ENCODE measurements at regions not wholly inside any gene's neighbourhood (a gene's known extent, or its start where the extent isn't known, plus 50 kb on each side); places are given as distances from the start of the nearest gene placed in this dataset.

DNA sequence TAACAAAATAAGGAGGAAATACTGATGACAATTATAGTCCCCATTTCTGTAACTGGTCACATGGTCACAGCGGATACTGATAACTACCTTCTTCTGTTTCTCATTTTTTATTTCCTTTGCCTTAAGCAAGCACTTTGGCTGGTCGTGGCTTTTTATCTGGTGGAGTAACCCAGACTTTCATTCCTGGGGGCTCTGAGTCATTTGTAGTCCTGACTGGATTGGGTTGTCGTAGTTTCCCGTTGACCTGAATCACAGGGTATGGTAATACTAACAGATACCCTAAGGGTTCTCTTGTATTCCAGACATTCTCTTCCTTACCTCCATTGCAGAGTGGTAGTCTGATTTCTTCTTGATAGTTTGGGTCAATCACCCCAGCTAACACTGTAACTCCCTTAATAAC, 500.3 kb upstream of the ADGRB3 start:
- FAIRE-seq (no peak), DNase-seq (ENCODE audit: low read depth in 1 of 2, low spot score in 2 of 2) (no peak)
- Histone ChIP-seq H2AFZ (ENCODE audit: low read length) (no peak overlapping the region), H3K27me3 (replicated peaks in 1 of 4; ENCODE audit: control insufficient read depth in 3 of 4, extremely low read depth in 1 of 4, insufficient read depth in 3 of 4, low read length in 3 of 4) (no peaks in the 10 kb centered on the region), H2BK12ac (ENCODE audit: low read depth, low read length) (no peak overlapping the region), H2BK5ac (ENCODE audit: low read depth, low read length) (no peak overlapping the region), H2AK5ac (ENCODE audit: low read depth, low read length) (no peak overlapping the region), H3K9me3 (ENCODE audit: insufficient read depth in 2 of 2, low read depth in 1 of 2, low read length in 1 of 2) (peaks cover 0 to 4% of the 10 kb centered on the region in 2 experiments; a peak in 1 of 4 replicates), H4K91ac (replicated peaks; ENCODE audit: insufficient read length, low read length) (no peak overlapping the region), H3K4me2 (ENCODE audit: insufficient read depth in 1 of 2, low read depth in 2 of 2, low read length in 2 of 2) (no peak overlapping the region), H3K56ac (replicated peaks; ENCODE audit: insufficient read length, low read depth, low read length) (no peak overlapping the region), H3K79me2 (ENCODE audit: control insufficient read depth in 1 of 2, insufficient read depth in 2 of 2, low read length in 2 of 2) (no peaks in the 10 kb centered on the region), H3K27ac (ENCODE audit: low read depth, low read length) (no peak overlapping the region), H4K5ac (ENCODE audit: insufficient read length, low read depth, low read length) (no peak overlapping the region), H3K23ac (ENCODE audit: insufficient read length) (no peak overlapping the region), H4K8ac (ENCODE audit: extremely low read depth, insufficient read depth, low read length) (no peak overlapping the region), H3K23me2 (ENCODE audit: low read depth, low read length) (no peaks in the 10 kb centered on the region), H3K4ac (replicated peaks; ENCODE audit: insufficient read length, low read depth, low read length) (no peak overlapping the region), H3K4me1 (replicated peaks in 1 of 4; ENCODE audit: control insufficient read depth in 3 of 4, insufficient read depth in 4 of 4, low read length in 3 of 4) (peaks cover 0 to 7% (median 5%) of the 10 kb centered on the region in 4 experiments; a peak in 3 of 7 replicates), H2BK120ac (replicated peaks; ENCODE audit: low read depth, low read length) (no peak overlapping the region), H3K18ac (ENCODE audit: extremely low read depth, low read length) (no peak overlapping the region), H2BK20ac (ENCODE audit: low read length) (no peak overlapping the region), H3K4me3 (ENCODE audit: extremely low read depth in 1 of 4, insufficient read depth in 2 of 4, low read depth in 3 of 4, low read length in 4 of 4) (no peak overlapping the region), H3K14ac (ENCODE audit: insufficient read length) (no peak overlapping the region), H4K20me1 (replicated peaks in 1 of 2; ENCODE audit: control insufficient read depth in 1 of 2, insufficient read depth in 2 of 2, low read length in 2 of 2) (no peaks in the 10 kb centered on the region), H3K36me3 (ENCODE audit: control insufficient read depth in 2 of 4, insufficient read depth in 4 of 4, low read length in 3 of 4) (no peaks in the 10 kb centered on the region), H3K79me1 (ENCODE audit: low read depth, low read length) (no peaks in the 10 kb centered on the region), H3K9ac (replicated peaks in 1 of 4; ENCODE audit: extremely low read depth in 1 of 4, low read depth in 3 of 4, low read length in 3 of 4) (no peak overlapping the region), H2BK15ac (ENCODE audit: low read length) (no peak overlapping the region)
- CTCF ChIA-PET (ENCODE audit: partially characterized antibody): no interaction called here
- POLR2A ChIA-PET (ENCODE audit: partially characterized antibody): no interaction called here
- WGBS, 2 experiments (ENCODE audit: extremely low coverage in 1 of 2, insufficient coverage in 1 of 2, insufficient read length in 1 of 2, insufficient replicate concordance in 2 of 2, low coverage in 1 of 2, low lambda C conversion rate in 2 of 2, missing lambda C conversion rate in 1 of 2): 92% methylated on average over 4 of the region's 4 CpGs; no CpG with 5 or more reads in 1 of the 2 experiments
- TF ChIP-seq, protein P1, sequence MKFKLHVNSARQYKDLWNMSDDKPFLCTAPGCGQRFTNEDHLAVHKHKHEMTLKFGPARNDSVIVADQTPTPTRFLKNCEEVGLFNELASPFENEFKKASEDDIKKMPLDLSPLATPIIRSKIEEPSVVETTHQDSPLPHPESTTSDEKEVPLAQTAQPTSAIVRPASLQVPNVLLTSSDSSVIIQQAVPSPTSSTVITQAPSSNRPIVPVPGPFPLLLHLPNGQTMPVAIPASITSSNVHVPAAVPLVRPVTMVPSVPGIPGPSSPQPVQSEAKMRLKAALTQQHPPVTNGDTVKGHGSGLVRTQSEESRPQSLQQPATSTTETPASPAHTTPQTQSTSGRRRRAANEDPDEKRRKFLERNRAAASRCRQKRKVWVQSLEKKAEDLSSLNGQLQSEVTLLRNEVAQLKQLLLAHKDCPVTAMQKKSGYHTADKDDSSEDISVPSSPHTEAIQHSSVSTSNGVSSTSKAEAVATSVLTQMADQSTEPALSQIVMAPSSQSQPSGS (IDR thresholded peaks at IDR 0.05; ENCODE audit: low read length): no peak
- TF ChIP-seq NANOG (IDR thresholded peaks at IDR 0.05; ENCODE audit: insufficient read depth, low read depth, low read length, poor library complexity, severe bottlenecking): no peak
- TF ChIP-seq NRF1 (IDR thresholded peaks at IDR 0.05; ENCODE audit: low read depth, low read length): no peak
- TF ChIP-seq KDM1A (IDR thresholded peaks at IDR 0.05; ENCODE audit: borderline replicate concordance, low read length): no peak
- no peak for TF ChIP-seq CHD1 (IDR thresholded peaks at IDR 0.05; ENCODE audit: low read depth, low read length)
- no peak for TF ChIP-seq FOSL1 (IDR thresholded peaks at IDR 0.05; ENCODE audit: insufficient read depth, low read depth, low read length)
- no peak for TF ChIP-seq SIN3A (conservative IDR thresholded peaks at IDR 0.05 in 1 of 2, IDR thresholded peaks at IDR 0.05 in 1 of 2; ENCODE audit: low read depth in 1 of 2, low read length in 2 of 2)
- TF ChIP-seq EP300 (IDR thresholded peaks at IDR 0.05; ENCODE audit: borderline replicate concordance in 1 of 2, low read depth in 2 of 2, low read length in 2 of 2): no peak
- TF ChIP-seq SIRT6 (IDR thresholded peaks at IDR 0.05; ENCODE audit: low read length): no peak
- TF ChIP-seq HDAC6 (IDR thresholded peaks at IDR 0.05; ENCODE audit: low read depth, low read length): no peak
- no peak for TF ChIP-seq RXRA (IDR thresholded peaks at IDR 0.05; ENCODE audit: insufficient read depth, low read depth, low read length)
- no peak for TF ChIP-seq RBBP5 (IDR thresholded peaks at IDR 0.05; ENCODE audit: borderline replicate concordance, low read depth, low read length)
- TF ChIP-seq POU5F1 (IDR thresholded peaks at IDR 0.05; ENCODE audit: low read depth, low read length): no peak

Measured in H1 (cell line).